B cell (primary cell): ENCODE measurements at regions not wholly inside any gene's neighbourhood (a gene's known extent, or its start where the extent isn't known, plus 50 kb on each side); places are given as distances from the start of the nearest gene placed in this dataset.

ENCODE experiments used
- ATAC-seq: fragments of 200-7000 bp; cut with Tn5 transposase; one replicate; pipeline ENCODE4 v1.10.0; 2021; ENCODE audit warnings: low read depth, mild to moderate bottlenecking, moderate number of reproducible peaks, moderate library complexity
- CTCF ChIA-PET: fragments of 350-600 bp; sonication (Branson Sonifier 250); formaldehyde crosslinking; loops from one replicate; lab custom pipeline; 2021; ENCODE audit warnings: antibody characterized with exemption, inconsistent platforms; lab: Charles Lee
- POLR2A ChIA-PET: fragments of 350-600 bp; sonication (Branson Sonifier 250); formaldehyde crosslinking; loops from one replicate; lab custom pipeline; 2021; ENCODE audit warnings: antibody characterized with exemption; lab: Charles Lee
- DNase-seq: peaks from one replicate; pipeline ENCODE4 v3.0.0; 2013
- H2AFZ ChIP-seq: 2 replicates; pipeline ENCODE4 v1.6.1; 2012; ENCODE audit warnings: mild to moderate bottlenecking, low read depth, low read length; ENCODE audit not compliant: insufficient read depth, poor library complexity, severe bottlenecking
- H3K27ac ChIP-seq, 2 donors: 1 replicate in 1 of 2; 2 replicates in 1 of 2; pipeline ENCODE4 v1.5.1; 2012 to 2013; ENCODE audit warnings: low read length in 2 of 2, mild to moderate bottlenecking in 2 of 2, moderate library complexity in 1 of 2
- H3K27me3 ChIP-seq, 4 experiments: fragments of 200-600 bp in 1 of 4; sonication (generic) in 1 of 4; replicated peaks in 1 of 4; 1 replicate in 2 of 4; 2 replicates in 2 of 4; pipeline versions ENCODE4 v1.6.1 to v1.7.0; 2013 to 2016; ENCODE audit warnings: low read length in 3 of 4, mild to moderate bottlenecking in 2 of 4, mixed read lengths in 1 of 4, moderate library complexity in 1 of 4; ENCODE audit not compliant: insufficient read depth in 4 of 4, control insufficient read depth in 3 of 4; ENCODE audit errors: control extremely low read depth in 1 of 4
- H3K36me3 ChIP-seq, 2 experiments: replicated peaks in 1 of 2; 1 replicate in 1 of 2; 2 replicates in 1 of 2; pipeline versions ENCODE4 v1.6.1 to v1.7.1; 2013; ENCODE audit warnings: low read length in 1 of 2; ENCODE audit not compliant: insufficient read depth in 2 of 2, control insufficient read depth in 1 of 2; ENCODE audit errors: control extremely low read depth in 1 of 2, extremely low read depth in 1 of 2
- H3K4me1 ChIP-seq, 2 donors: fragments of 200-600 bp in 1 of 2; sonication (generic) in 1 of 2; 1 replicate in 1 of 2; 2 replicates in 1 of 2; pipeline versions ENCODE4 v1.5.1 to v1.6.1; 2013 to 2017; ENCODE audit warnings: low read length in 2 of 2; ENCODE audit not compliant: control insufficient read depth in 2 of 2, insufficient read depth in 2 of 2
- H3K4me2 ChIP-seq: replicated peaks from 2 replicates; pipeline ENCODE3; 2012; ENCODE audit warnings: mild to moderate bottlenecking, low read depth, low read length; ENCODE audit not compliant: poor library complexity, severe bottlenecking
- H3K4me3 ChIP-seq, 5 experiments: fragments of 200-600 bp in 1 of 5; sonication (generic) in 1 of 5; 1 replicate in 3 of 5; 2 replicates in 2 of 5; pipeline versions ENCODE4 v1.5.1 to v1.7.0; 2011 to 2016; ENCODE audit warnings: low read length in 4 of 5, mild to moderate bottlenecking in 4 of 5, low read depth in 2 of 5, control low read depth in 1 of 5, moderate library complexity in 1 of 5; ENCODE audit not compliant: insufficient read depth in 1 of 5; ENCODE audit errors: control extremely low read depth in 1 of 5, extremely low read depth in 1 of 5
- H3K79me2 ChIP-seq: fragments of 200-600 bp; sonication (generic); one replicate; pipeline ENCODE4 v1.6.0; 2016; ENCODE audit warnings: low read length; ENCODE audit not compliant: control insufficient read depth, insufficient read depth
- H3K9ac ChIP-seq: fragments of 200-600 bp; sonication (generic); 2 replicates; pipeline ENCODE4 v1.6.1; 2017; ENCODE audit warnings: mild to moderate bottlenecking, low read length, moderate library complexity
- H3K9me3 ChIP-seq, 3 donors: one replicate each; pipeline versions ENCODE4 v1.6.1 to v1.7.1; 2013; ENCODE audit warnings: low read length in 2 of 3; ENCODE audit not compliant: control insufficient read depth in 2 of 3, insufficient read depth in 1 of 3; ENCODE audit errors: control extremely low read depth in 1 of 3
- H4K20me1 ChIP-seq: 2 replicates; pipeline ENCODE4 v1.6.0; 2012; ENCODE audit warnings: mild to moderate bottlenecking, low read length; ENCODE audit not compliant: insufficient read depth, control insufficient read depth, poor library complexity, severe bottlenecking
- H3K27ac Mint-ChIP-seq: one replicate; pipeline ENCODE4 v1.8.0; 2021; ENCODE audit warnings: mixed read lengths
- H3K27me3 Mint-ChIP-seq: one replicate; pipeline ENCODE4 v1.8.0; 2021; ENCODE audit warnings: mixed read lengths
- H3K4me1 Mint-ChIP-seq: one replicate; pipeline ENCODE4 v1.8.0; 2021; ENCODE audit warnings: mixed read lengths
- H3K4me3 Mint-ChIP-seq: one replicate; pipeline ENCODE4 v1.8.0; 2021; ENCODE audit warnings: mixed read lengths
- H3K9me3 Mint-ChIP-seq: one replicate; pipeline ENCODE4 v1.8.0; 2022; ENCODE audit warnings: mixed read lengths; ENCODE audit not compliant: insufficient read depth
- CTCF ChIP-seq: fragments of 200-600 bp; IDR thresholded peaks from one replicate; pipeline ENCODE4 v1.8.0; 2022; ENCODE audit warnings: antibody characterized with exemption, mild to moderate bottlenecking
- EZH2 ChIP-seq: IDR thresholded peaks from 2 replicates; pipeline ENCODE4 v1.6.1; 2012; ENCODE audit warnings: borderline replicate concordance, low read depth, mild to moderate bottlenecking, moderate library complexity, low read length; ENCODE audit not compliant: insufficient read depth, poor library complexity, severe bottlenecking
- WGBS: methylation state at CpG from one replicate; pipeline ENCODE4 v1.1.5; 2013; ENCODE audit warnings: missing lambda C conversion rate; ENCODE audit not compliant: insufficient coverage; 5-methylcytosine and 5-hydroxymethylcytosine counted together
- intact Hi-C: fragments of 100-400 bp; cut with micrococcal nuclease; formaldehyde crosslinking; loops from one replicate; pipeline ENCODE4 v1.10.0; 2022

- Histone ChIP-seq H3K4me3 (no peak overlapping the region), H3K9me3 (no peaks in the 10 kb centered on the region), H3K27me3 (no peaks in the 10 kb centered on the region), H3K79me2 (no peaks in the 10 kb centered on the region), H3K27ac (no peak overlapping the region), H3K4me1 (no peaks in the 10 kb centered on the region), H2AFZ (no peak overlapping the region), H3K36me3 (no peaks in the 10 kb centered on the region), H3K9ac (no peak overlapping the region), H4K20me1 (no peaks in the 10 kb centered on the region), H3K4me2 (no peak overlapping the region)
- Mint-ChIP-seq H3K9me3 (no peaks in the 10 kb centered on the region), H3K4me1 (no peaks in the 10 kb centered on the region), H3K27me3 (peaks cover 4% of the 10 kb centered on the region), H3K27ac (no peak overlapping the region), H3K4me3 (no peak overlapping the region)
- CTCF ChIA-PET = no interaction called here
- no peak for ATAC-seq
- WGBS = 21% methylated on average over 10 of the region's 10 CpGs
- TF ChIP-seq CTCF (no peak), EZH2 (no peak)
- intact Hi-C loops = no loop called here
- DNase-seq = no peak
- POLR2A ChIA-PET = interaction anchor here (0.7 kb wide), 1 partner anchor 167 kb away, joined by 4 read pairs; no protein-coding TSS in a partner anchor
Measured at GRCh38 chr2:5374762-5375161, 317.4 kb upstream of the SOX11 start.

- Mint-ChIP-seq H3K9me3 (no peaks in the 10 kb centered on the region), H3K27me3 (peaks cover 4% of the 10 kb centered on the region), H3K4me3 (no peak overlapping the region), H3K27ac (no peak overlapping the region), H3K4me1 (no peaks in the 10 kb centered on the region)
- Histone ChIP-seq H3K27me3 (no peaks in the 10 kb centered on the region), H3K36me3 (no peaks in the 10 kb centered on the region), H3K4me1 (no peaks in the 10 kb centered on the region), H3K79me2 (no peaks in the 10 kb centered on the region), H3K9me3 (peaks cover 0 to 6% (median 0%) of the 10 kb centered on the region in 3 donors), H2AFZ (no peak overlapping the region), H3K27ac (no peak overlapping the region), H3K9ac (no peak overlapping the region), H4K20me1 (no peaks in the 10 kb centered on the region), H3K4me3 (no peak overlapping the region), H3K4me2 (no peak overlapping the region)
- TF ChIP-seq EZH2 (no peak), CTCF (no peak)
- CTCF ChIA-PET = no interaction called here
- intact Hi-C loops = no loop called here
- ATAC-seq (no peak), DNase-seq (no peak)
- POLR2A ChIA-PET = no interaction called here
- WGBS = no CpG with 5 or more reads among the region's 2 CpGs
Measured at GRCh38 chr2:5377323-5377722, 314.9 kb upstream of the SOX11 start.
